ENCODE measurements at regions not wholly inside any gene's neighbourhood (a gene's known extent, or its start where the extent isn't known, plus 50 kb on each side); places are given as distances from the start of the nearest gene placed in this dataset.

DNA sequence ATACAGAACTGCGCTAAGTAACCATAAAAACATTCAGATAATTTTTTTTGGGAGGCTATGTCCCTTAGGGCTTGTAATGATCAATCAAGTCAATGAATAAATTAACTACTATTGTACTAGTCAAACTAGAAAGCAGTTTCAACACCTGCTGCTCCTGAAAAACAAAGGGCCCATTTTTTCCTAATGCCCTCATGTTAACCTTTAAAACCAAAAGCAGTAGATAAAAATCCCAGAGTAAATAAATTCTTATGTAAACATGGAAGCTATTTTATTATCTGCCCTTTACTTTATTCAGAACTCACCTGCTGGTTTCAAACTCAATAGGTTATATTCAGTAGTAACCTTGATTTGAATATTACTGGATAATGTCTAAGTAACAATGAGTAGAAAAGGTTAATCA lies 159.5 kb upstream of the STARD13 start:
- ATAC-seq (no peak), DNase-seq (no peak)
- no peaks in the 10 kb centered on the region for H3K4me1 ChIP-seq
- no peaks in the 10 kb centered on the region for H3K9me3 ChIP-seq
- H3K27ac ChIP-seq: no peak overlapping the region
- H3K27me3 ChIP-seq (ENCODE audit: low read depth): no peaks in the 10 kb centered on the region
- no peaks in the 10 kb centered on the region for H3K36me3 ChIP-seq
- no peak overlapping the region for H3K4me3 ChIP-seq
- intact Hi-C loops (cut with DNase I): no loop called here
- TF ChIP-seq, protein P1, sequence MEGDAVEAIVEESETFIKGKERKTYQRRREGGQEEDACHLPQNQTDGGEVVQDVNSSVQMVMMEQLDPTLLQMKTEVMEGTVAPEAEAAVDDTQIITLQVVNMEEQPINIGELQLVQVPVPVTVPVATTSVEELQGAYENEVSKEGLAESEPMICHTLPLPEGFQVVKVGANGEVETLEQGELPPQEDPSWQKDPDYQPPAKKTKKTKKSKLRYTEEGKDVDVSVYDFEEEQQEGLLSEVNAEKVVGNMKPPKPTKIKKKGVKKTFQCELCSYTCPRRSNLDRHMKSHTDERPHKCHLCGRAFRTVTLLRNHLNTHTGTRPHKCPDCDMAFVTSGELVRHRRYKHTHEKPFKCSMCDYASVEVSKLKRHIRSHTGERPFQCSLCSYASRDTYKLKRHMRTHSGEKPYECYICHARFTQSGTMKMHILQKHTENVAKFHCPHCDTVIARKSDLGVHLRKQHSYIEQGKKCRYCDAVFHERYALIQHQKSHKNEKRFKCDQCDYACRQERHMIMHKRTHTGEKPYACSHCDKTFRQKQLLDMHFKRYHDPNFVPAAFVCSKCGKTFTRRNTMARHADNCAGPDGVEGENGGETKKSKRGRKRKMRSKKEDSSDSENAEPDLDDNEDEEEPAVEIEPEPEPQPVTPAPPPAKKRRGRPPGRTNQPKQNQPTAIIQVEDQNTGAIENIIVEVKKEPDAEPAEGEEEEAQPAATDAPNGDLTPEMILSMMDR (IDR thresholded peaks at IDR 0.05): no peak

DNA sequence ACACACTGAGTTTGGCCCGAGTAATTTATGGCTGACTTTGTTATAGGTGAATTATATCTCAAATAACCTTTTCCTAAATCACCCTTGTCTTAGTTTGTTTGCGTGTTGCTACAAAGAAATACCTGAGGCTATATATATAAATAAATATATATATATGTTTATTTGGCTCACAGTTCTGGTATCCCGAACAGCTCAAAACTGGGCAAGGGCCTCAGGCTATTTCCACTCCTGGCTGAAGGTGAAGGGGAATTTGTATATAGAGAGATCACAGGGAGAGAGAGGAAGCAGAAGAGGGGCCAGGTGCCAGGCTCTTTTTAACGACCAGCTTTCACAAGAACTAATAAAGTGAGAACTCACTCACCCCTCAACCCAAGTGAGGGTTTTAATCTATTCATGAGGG lies 159.9 kb upstream of the STARD13 start:
- no peak overlapping the region for H3K4me3 ChIP-seq
- no peak overlapping the region for H3K27ac ChIP-seq
- H3K9me3 ChIP-seq: no peaks in the 10 kb centered on the region
- TF ChIP-seq, protein P1 (IDR thresholded peaks at IDR 0.05): no peak
- no peaks in the 10 kb centered on the region for H3K27me3 ChIP-seq (ENCODE audit: low read depth)
- H3K36me3 ChIP-seq: no peaks in the 10 kb centered on the region
- ATAC-seq (no peak), DNase-seq (no peak)
- no peaks in the 10 kb centered on the region for H3K4me1 ChIP-seq
- intact Hi-C loops (cut with DNase I): no loop called here

DNA sequence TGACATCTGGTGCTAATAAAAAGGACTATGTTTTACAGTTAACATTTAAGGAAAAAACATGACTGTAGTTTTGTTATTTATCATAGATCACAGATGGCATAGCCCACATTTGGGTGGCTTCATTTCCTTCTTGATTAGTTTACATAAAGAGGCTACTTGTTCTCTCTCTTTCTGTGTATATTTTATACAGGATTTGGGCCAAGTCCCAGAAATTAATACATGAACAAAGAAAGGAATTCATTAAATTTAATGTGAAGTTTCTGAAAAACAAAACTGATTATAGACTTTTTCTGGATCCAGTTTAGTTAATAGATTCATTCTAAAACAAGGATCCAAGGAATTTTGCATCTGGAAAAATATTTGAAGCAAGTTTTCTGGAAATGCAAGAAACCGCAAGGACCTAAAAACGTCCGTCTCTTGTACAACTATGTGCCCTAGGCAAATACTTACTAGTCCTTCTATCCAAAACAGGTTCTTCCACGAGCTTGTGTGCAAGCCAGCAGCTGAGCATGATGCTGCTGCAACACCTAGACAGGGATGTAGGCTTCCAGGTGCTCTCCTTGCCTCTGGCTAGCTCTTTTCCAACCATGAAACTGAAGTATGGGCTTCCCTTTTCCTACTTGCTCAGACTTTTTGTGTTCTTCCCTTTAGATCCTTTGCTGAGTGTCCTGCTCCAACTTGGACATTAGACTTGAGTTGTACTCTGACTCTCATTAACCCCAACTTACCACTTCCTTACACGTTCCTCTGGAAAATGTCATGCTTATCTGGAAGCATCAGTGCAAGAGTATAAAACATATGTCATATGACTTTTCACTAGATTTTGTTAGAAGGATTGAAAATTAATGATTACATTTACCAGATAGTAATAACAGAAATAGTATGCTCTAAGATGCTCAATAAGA lies 161.5 kb upstream of the STARD13 start:
- intact Hi-C loops (cut with DNase I): no loop called here
- Histone ChIP-seq H3K27me3 (ENCODE audit: low read depth) (no peaks in the 10 kb centered on the region), H3K36me3 (no peaks in the 10 kb centered on the region), H3K4me3 (no peak overlapping the region), H3K4me1 (no peaks in the 10 kb centered on the region), H3K9me3 (no peaks in the 10 kb centered on the region), H3K27ac (no peak overlapping the region)
- peak; percentile 84 to 85 for ATAC-seq
- TF ChIP-seq, protein P1 (IDR thresholded peaks at IDR 0.05): no peak
- peak; percentile 53 for DNase-seq

DNA sequence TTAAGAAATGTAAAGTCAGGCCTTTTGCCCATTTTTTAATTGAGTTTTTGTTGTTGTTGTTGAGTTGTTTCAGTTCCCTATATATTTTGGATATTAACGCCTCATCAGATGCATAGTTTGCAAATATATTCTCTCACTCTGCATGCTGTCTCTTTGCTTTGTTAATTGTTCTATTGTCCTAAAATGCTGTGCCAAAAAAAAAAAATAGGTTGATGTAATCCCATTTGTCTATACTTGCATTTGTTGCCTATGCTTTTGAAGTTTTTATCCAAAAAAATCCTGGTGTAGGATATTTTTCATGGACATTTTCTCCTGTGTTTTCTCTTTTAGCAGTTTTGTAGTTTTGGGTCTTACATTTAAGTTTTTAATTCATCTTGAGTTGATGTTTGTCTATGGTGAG lies 163.3 kb upstream of the STARD13 start:
- Histone ChIP-seq H3K36me3 (no peaks in the 10 kb centered on the region), H3K27me3 (ENCODE audit: low read depth) (no peaks in the 10 kb centered on the region), H3K4me3 (no peak overlapping the region), H3K4me1 (peaks cover 5% of the 10 kb centered on the region), H3K9me3 (no peaks in the 10 kb centered on the region), H3K27ac (no peak overlapping the region)
- DNase-seq: no peak
- TF ChIP-seq, protein P1 (IDR thresholded peaks at IDR 0.05): no peak
- intact Hi-C loops (cut with DNase I): no loop called here
- ATAC-seq: no peak

DNA sequence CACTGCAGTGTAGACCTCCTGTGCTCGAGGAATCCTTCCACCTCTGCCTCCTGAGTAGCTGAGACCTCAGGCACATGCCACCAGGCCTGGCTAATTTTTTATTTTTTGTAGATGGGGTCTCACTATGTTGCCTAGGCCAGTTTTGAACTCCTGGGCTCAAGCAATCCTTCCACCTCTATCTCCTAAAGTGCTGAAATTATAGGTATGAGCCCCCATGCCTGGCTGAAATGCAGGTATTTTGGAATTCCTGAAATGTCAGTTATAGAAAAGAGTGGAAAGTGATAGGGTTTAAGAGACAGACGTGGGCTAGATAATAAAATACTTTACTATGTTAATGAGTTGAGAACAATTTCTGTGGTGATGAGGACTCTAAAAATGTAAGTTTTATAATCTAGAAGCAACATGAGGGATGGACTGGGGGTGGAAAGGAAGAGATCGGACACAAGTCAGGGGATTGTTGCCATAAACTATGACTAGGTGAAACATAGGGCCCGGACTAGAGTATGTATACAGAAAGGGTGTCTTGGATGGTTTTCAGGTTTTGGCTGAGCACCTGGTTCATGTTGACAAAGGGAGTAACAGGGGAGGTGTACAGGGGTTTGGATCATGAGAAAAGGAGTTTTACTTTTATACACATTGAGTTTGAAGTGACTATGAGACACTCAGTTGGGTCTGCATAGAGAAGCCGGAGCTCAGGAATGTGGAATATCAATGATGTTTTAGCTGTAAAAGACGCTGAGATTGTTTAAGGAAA lies 165.6 kb upstream of the STARD13 start:
- Histone ChIP-seq H3K27ac (no peak overlapping the region), H3K27me3 (ENCODE audit: low read depth) (no peaks in the 10 kb centered on the region), H3K9me3 (no peaks in the 10 kb centered on the region), H3K4me3 (no peak overlapping the region), H3K4me1 (peaks cover 9% of the 10 kb centered on the region), H3K36me3 (no peaks in the 10 kb centered on the region)
- DNase-seq (no peak), ATAC-seq (peak in 1 of 2 donors; percentile 16)
- TF ChIP-seq, protein P1 (IDR thresholded peaks at IDR 0.05): no peak
- intact Hi-C loops (cut with DNase I): no loop called here

Measured in lower lobe of right lung (tissue), 2 donors.